ENCODE measurements at regions not wholly inside any gene's neighbourhood (a gene's known extent, or its start where the extent isn't known, plus 50 kb on each side); places are given as distances from the start of the nearest gene placed in this dataset.

DNA sequence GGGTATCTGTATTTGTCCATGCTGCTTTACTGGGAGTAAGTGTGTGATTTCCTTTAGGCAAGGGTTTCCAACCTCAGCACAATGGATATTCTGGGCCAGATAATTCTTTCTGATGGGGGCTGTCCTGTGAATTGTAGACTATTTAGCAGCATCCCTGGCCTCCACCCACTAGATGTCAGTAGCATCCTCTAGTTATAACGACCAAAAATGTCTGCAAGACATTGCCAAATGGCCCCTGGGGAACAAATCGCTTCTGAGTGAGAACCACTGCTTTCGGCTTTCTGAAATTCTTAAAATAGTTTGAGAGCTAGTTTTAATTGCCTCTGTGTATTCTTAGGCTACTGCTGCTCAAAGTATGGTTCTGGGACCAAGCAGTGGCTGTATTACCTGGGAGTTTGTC lies 81.2 kb upstream of the GPM6B start:
- H3K4me3 Mint-ChIP-seq (ENCODE audit: unreplicated experiment) = no peak overlapping the region
- peak overlapping the region; percentile 83 for H3K27ac Mint-ChIP-seq (ENCODE audit: low read depth, unreplicated experiment)
- peak; percentile 62 for DNase-seq (ENCODE audit: unreplicated experiment)
- ChIA-PET POLR2A (interaction anchor here (0.6 to 3.4 kb wide), 10 partner anchors 37 to 406 kb away, joined by 3 to 36 read pairs (median 4); partner anchors contain the start of genes GEMIN8 and OFD1), CTCF (interaction anchor here (0.5 to 1.7 kb wide), 14 partner anchors 18 to 1818 kb away, joined by 3 to 8 read pairs (median 3); partner anchors contain the start of genes OFD1 and TRAPPC2)
- intact Hi-C loops (cut with micrococcal nuclease) = loop anchor here (5.0 to 10.0 kb wide), 3 partner anchors 39 to 243 kb away; partner anchors contain the start of gene TCEANC
- peaks cover 13% of the 10 kb centered on the region for H3K27me3 Mint-ChIP-seq (ENCODE audit: insufficient read depth, unreplicated experiment)
- H3K4me1 Mint-ChIP-seq (ENCODE audit: insufficient read depth, unreplicated experiment) = peaks cover 34% of the 10 kb centered on the region
- TSS peak; percentile 71 for BruUV-seq (replicated peaks)
- H3K9me3 Mint-ChIP-seq (ENCODE audit: unreplicated experiment) = no peaks in the 10 kb centered on the region
- TF ChIP-seq, protein P1, sequence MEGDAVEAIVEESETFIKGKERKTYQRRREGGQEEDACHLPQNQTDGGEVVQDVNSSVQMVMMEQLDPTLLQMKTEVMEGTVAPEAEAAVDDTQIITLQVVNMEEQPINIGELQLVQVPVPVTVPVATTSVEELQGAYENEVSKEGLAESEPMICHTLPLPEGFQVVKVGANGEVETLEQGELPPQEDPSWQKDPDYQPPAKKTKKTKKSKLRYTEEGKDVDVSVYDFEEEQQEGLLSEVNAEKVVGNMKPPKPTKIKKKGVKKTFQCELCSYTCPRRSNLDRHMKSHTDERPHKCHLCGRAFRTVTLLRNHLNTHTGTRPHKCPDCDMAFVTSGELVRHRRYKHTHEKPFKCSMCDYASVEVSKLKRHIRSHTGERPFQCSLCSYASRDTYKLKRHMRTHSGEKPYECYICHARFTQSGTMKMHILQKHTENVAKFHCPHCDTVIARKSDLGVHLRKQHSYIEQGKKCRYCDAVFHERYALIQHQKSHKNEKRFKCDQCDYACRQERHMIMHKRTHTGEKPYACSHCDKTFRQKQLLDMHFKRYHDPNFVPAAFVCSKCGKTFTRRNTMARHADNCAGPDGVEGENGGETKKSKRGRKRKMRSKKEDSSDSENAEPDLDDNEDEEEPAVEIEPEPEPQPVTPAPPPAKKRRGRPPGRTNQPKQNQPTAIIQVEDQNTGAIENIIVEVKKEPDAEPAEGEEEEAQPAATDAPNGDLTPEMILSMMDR (IDR thresholded peaks at IDR 0.05; ENCODE audit: unreplicated experiment) = no peak
- peaks cover 6% of the 10 kb centered on the region for H3K36me3 Mint-ChIP-seq (ENCODE audit: insufficient read depth, unreplicated experiment)

DNA sequence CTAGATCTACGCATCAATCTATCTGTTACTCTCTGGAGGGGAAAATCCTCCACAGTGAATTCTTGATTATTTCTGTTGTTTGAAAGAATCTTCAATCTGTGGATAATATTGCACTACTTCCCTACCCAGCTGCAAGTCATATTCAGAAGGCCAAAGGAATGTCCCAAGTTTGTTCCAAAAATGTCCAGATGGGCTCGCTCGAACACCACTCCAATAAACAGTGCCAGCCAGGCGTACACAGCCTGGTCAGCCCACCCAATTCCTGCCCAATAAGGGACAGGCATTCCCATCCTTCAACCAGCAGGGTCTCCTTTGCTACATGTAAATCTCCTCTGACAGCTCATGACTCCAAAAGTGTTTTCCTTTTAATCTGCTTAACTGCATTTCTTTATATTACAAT lies 80.7 kb upstream of the GPM6B start:
- TF ChIP-seq, protein P1 (IDR thresholded peaks at IDR 0.05; ENCODE audit: unreplicated experiment) = no peak
- BruUV-seq (replicated peaks) = no TSS peak

GRCh38 chrX:13894888-13895565 lies 78.1 kb upstream of the GPM6B start:
- intact Hi-C loops (cut with micrococcal nuclease) = loop anchor here (5.0 to 10.0 kb wide), 3 partner anchors 42 to 240 kb away; partner anchors contain the start of gene TCEANC
- no peaks in the 10 kb centered on the region for H3K9me3 Mint-ChIP-seq (ENCODE audit: unreplicated experiment)
- H3K4me3 Mint-ChIP-seq (ENCODE audit: unreplicated experiment) = no peak overlapping the region
- TF ChIP-seq, protein P1 (IDR thresholded peaks at IDR 0.05; ENCODE audit: unreplicated experiment) = no peak
- no TSS peak for BruUV-seq (replicated peaks)
- POLR2A ChIA-PET = interaction anchor here (0.6 to 4.3 kb wide), 15 partner anchors 10 to 790 kb away, joined by 3 to 28 read pairs (median 5); partner anchors contain the start of genes GEMIN8, OFD1, RAB9A and TRAPPC2
- peaks cover 23% of the 10 kb centered on the region for H3K4me1 Mint-ChIP-seq (ENCODE audit: insufficient read depth, unreplicated experiment)
- H3K36me3 Mint-ChIP-seq (ENCODE audit: insufficient read depth, unreplicated experiment) = no peaks in the 10 kb centered on the region
- H3K27me3 Mint-ChIP-seq (ENCODE audit: insufficient read depth, unreplicated experiment) = peaks cover 20% of the 10 kb centered on the region
- peak; percentile 55 for DNase-seq (ENCODE audit: unreplicated experiment)
- H3K27ac Mint-ChIP-seq (ENCODE audit: low read depth, unreplicated experiment) = no peak overlapping the region
- CTCF ChIA-PET = interaction anchor here (0.6 to 2.3 kb wide), 8 partner anchors 28 to 144 kb away, joined by 3 to 9 read pairs (median 4); no protein-coding TSS in a partner anchor

More for the DNA sequence above, 80.7 kb upstream of the GPM6B start:
- Mint-ChIP-seq H3K4me3 (ENCODE audit: unreplicated experiment) (no peak overlapping the region), H3K4me1 (ENCODE audit: insufficient read depth, unreplicated experiment) (peaks cover 29% of the 10 kb centered on the region), H3K27ac (ENCODE audit: low read depth, unreplicated experiment) (peak overlapping the region; percentile 83), H3K36me3 (ENCODE audit: insufficient read depth, unreplicated experiment) (peaks cover 6% of the 10 kb centered on the region), H3K27me3 (ENCODE audit: insufficient read depth, unreplicated experiment) (peaks cover 8% of the 10 kb centered on the region), H3K9me3 (ENCODE audit: unreplicated experiment) (no peaks in the 10 kb centered on the region)
- no peak for DNase-seq (ENCODE audit: unreplicated experiment)
- ChIA-PET POLR2A (interaction anchor here (0.6 to 3.4 kb wide), 9 partner anchors 40 to 1254 kb away, joined by 3 to 36 read pairs (median 4); partner anchors contain the start of genes GEMIN8 and OFD1), CTCF (interaction anchor here (0.6 to 1.7 kb wide), 8 partner anchors 19 to 163 kb away, joined by 3 to 8 read pairs (median 4); partner anchors contain the start of genes OFD1 and TRAPPC2)
- intact Hi-C loops (cut with micrococcal nuclease) = loop anchor here (5.0 to 10.0 kb wide), 3 partner anchors 40 to 243 kb away; partner anchors contain the start of gene TCEANC

DNA sequence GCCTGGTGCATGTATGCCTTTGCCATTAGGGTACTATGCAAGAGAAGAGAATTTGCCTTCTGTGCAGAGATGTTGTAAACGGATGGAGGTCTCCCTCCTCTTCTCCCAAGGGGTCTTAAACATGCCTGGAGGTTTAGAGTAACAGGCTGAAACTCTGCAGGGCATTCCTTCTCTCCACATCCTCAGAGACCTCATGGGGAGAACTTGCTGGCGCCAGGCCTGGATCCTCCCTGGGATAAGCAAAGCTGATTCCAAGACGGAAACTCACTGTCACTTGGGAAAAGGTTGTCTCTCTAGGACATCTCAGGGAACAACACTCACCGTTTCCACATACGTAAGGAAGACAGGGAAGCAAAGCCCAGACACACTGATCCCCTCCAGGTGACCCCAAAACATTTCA lies 76.9 kb upstream of the GPM6B start:
- Mint-ChIP-seq H3K4me3 (ENCODE audit: unreplicated experiment) (no peak overlapping the region), H3K9me3 (ENCODE audit: unreplicated experiment) (no peaks in the 10 kb centered on the region), H3K27ac (ENCODE audit: low read depth, unreplicated experiment) (no peak overlapping the region), H3K36me3 (ENCODE audit: insufficient read depth, unreplicated experiment) (no peaks in the 10 kb centered on the region), H3K4me1 (ENCODE audit: insufficient read depth, unreplicated experiment) (peaks cover 12% of the 10 kb centered on the region), H3K27me3 (ENCODE audit: insufficient read depth, unreplicated experiment) (peaks cover 32% of the 10 kb centered on the region)
- TF ChIP-seq, protein P1 (IDR thresholded peaks at IDR 0.05; ENCODE audit: unreplicated experiment) = no peak
- DNase-seq (ENCODE audit: unreplicated experiment) = no peak
- intact Hi-C loops (cut with micrococcal nuclease) = loop anchor here (10.0 kb wide), 2 partner anchors 69 to 239 kb away; partner anchors contain the start of gene TCEANC
- CTCF ChIA-PET = interaction anchor here (0.6 to 1.3 kb wide), 4 partner anchors 10 to 997 kb away, joined by 3 to 5 read pairs (median 4); no protein-coding TSS in a partner anchor
- POLR2A ChIA-PET = interaction anchor here (0.8 to 4.3 kb wide), 7 partner anchors 24 to 135 kb away, joined by 3 to 28 read pairs (median 5); partner anchors contain the start of gene GEMIN8
- no TSS peak for BruUV-seq (replicated peaks)
